Ishikawa (cell line): ENCODE measurements at regions not wholly inside any gene's neighbourhood (a gene's known extent, or its start where the extent isn't known, plus 50 kb on each side); places are given as distances from the start of the nearest gene placed in this dataset.

ENCODE experiments used
- EGR1 ChIP-seq: IDR thresholded peaks from 2 replicates; pipeline ENCODE4 v1.6.1; 2012
- RAD21 ChIP-seq: IDR thresholded peaks from 2 replicates; pipeline ENCODE4 v1.6.1; 2012; ENCODE audit warnings: low read depth
- ZBTB7A ChIP-seq: IDR thresholded peaks from 2 replicates; pipeline ENCODE4 v1.6.1; 2012; ENCODE audit warnings: low read depth
- TF ChIP-seq, protein P1 (sequence below): IDR thresholded peaks from 2 replicates; pipeline ENCODE4 v1.6.1; 2012

DNA sequence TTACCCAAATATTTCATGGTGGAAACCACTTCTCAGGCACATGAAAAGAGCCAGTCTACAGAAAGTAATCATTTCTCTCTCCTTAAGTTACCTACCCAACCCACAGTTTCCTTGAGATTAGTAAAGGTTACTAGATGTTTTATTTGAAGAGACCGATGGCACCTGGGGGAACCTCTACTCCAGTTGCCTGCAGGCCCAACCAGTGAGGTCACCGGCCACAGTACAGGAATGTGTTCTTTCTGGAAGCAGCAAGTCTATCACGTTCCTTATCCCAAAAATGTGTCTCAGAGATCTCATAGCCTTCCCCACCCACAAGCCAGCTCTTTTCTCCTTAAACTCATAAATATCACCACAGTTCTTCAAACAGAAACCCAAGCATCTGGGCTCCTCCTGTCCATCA is 316.1 kb downstream of the COG6 start:
- TF ChIP-seq RAD21 (no peak), EGR1 (no peak), ZBTB7A (no peak)
- TF ChIP-seq, protein P1, sequence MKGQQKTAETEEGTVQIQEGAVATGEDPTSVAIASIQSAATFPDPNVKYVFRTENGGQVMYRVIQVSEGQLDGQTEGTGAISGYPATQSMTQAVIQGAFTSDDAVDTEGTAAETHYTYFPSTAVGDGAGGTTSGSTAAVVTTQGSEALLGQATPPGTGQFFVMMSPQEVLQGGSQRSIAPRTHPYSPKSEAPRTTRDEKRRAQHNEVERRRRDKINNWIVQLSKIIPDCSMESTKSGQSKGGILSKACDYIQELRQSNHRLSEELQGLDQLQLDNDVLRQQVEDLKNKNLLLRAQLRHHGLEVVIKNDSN, result no peak
